Endothelial cell of umbilical vein (primary cell): ENCODE measurements at regions not wholly inside any gene's neighbourhood (a gene's known extent, or its start where the extent isn't known, plus 50 kb on each side); places are given as distances from the start of the nearest gene placed in this dataset.

ENCODE experiments used
- BruUV-seq: library from RNA; stranded (reverse); fragments of 400-500 nt; replicated peaks from 2 replicates; lab custom pipeline; 2021; lab: Mats Ljungman, UMichigan
- CTCF ChIA-PET: fragments of 300-600, 350-600 bp; sonication (Branson Sonifier 250); formaldehyde crosslinking; loops from one replicate; lab custom pipeline; 2021; ENCODE audit warnings: antibody characterized with exemption, inconsistent platforms; lab: Charles Lee
- POLR2A ChIA-PET: fragments of 300-600, 350-600 bp; sonication (Branson Sonifier 250); formaldehyde crosslinking; loops from one replicate; lab custom pipeline; 2021; ENCODE audit warnings: antibody characterized with exemption, inconsistent platforms; lab: Charles Lee
- DNase-seq: peaks from one replicate; pipeline ENCODE4 v3.0.0-alpha.2; 2011; ENCODE audit warnings: low read depth, low spot score
- FAIRE-seq: peaks from 2 replicates; lab custom pipeline; 2011; peaks lifted over from hg19 to GRCh38; lab: Jason Lieb, UNC
- H2AFZ ChIP-seq: 2 replicates; pipeline ENCODE4 v1.6.0; 2012; ENCODE audit warnings: low read depth, low read length, control low read depth, inconsistent platforms
- H3K27ac ChIP-seq: 2 replicates; pipeline ENCODE4 v1.5.1; 2011; ENCODE audit warnings: low read depth, mild to moderate bottlenecking, control low read depth, low read length, moderate library complexity; ENCODE audit not compliant: insufficient read depth
- H3K27me3 ChIP-seq, 2 experiments: 2 replicates each; pipeline versions ENCODE4 v1.6.0 to v1.6.1; 2011; ENCODE audit warnings: low read length in 2 of 2, mixed read lengths in 1 of 2; ENCODE audit not compliant: control insufficient read depth in 2 of 2, insufficient read depth in 2 of 2
- H3K36me3 ChIP-seq, 2 experiments: 2 replicates in 1 of 2; 3 replicates in 1 of 2; pipeline ENCODE4 v1.5.1; 2011; ENCODE audit warnings: low read length in 2 of 2, mild to moderate bottlenecking in 1 of 2, moderate library complexity in 1 of 2; ENCODE audit not compliant: control insufficient read depth in 2 of 2, insufficient read depth in 2 of 2; ENCODE audit errors: extremely low read depth in 1 of 2
- H3K4me1 ChIP-seq: 3 replicates; pipeline ENCODE4 v1.5.1; 2011; ENCODE audit warnings: mild to moderate bottlenecking, low read length; ENCODE audit not compliant: control insufficient read depth, insufficient read depth; ENCODE audit errors: extremely low read depth
- H3K4me2 ChIP-seq: 2 replicates; pipeline ENCODE4 v1.6.1; 2011; ENCODE audit warnings: low read length, control low read depth, mixed read lengths; ENCODE audit not compliant: insufficient read depth
- H3K4me3 ChIP-seq, 3 experiments: fragments of 200-600 bp in 1 of 3; sonication (generic), shearing (Covaris generic) in 1 of 3; replicated peaks in 1 of 3; 2 replicates each; pipeline ENCODE4 v1.5.1; 2011 to 2016; ENCODE audit warnings: control low read depth in 3 of 3, low read length in 3 of 3, mild to moderate bottlenecking in 2 of 3, inconsistent platforms in 1 of 3, low read depth in 1 of 3, moderate library complexity in 1 of 3; ENCODE audit not compliant: insufficient read depth in 1 of 3
- H3K79me2 ChIP-seq: 2 replicates; pipeline ENCODE4 v1.6.0; 2012; ENCODE audit warnings: low read length, inconsistent platforms; ENCODE audit not compliant: control insufficient read depth, insufficient read depth
- H3K9ac ChIP-seq: replicated peaks from 2 replicates; pipeline ENCODE3; 2011; ENCODE audit warnings: low read length, control low read depth; ENCODE audit not compliant: insufficient read depth; ENCODE audit errors: extremely low read depth
- H3K9me1 ChIP-seq: replicated peaks from 3 replicates; pipeline ENCODE4 v1.6.0; 2011; ENCODE audit warnings: mild to moderate bottlenecking, low read length; ENCODE audit not compliant: control insufficient read depth, insufficient read depth; ENCODE audit errors: extremely low read depth
- H3K9me3 ChIP-seq: replicated peaks from 2 replicates; pipeline ENCODE4 v1.5.1; 2012; ENCODE audit warnings: low read length, inconsistent platforms; ENCODE audit not compliant: control insufficient read depth, insufficient read depth
- H4K20me1 ChIP-seq: replicated peaks from 2 replicates; pipeline ENCODE3; 2011; ENCODE audit warnings: mild to moderate bottlenecking, low read length; ENCODE audit not compliant: control insufficient read depth, insufficient read depth; ENCODE audit errors: extremely low read depth
- CTCF ChIP-seq, 2 donors: IDR thresholded peaks; 1 replicate in 1 of 2; 2 replicates in 1 of 2; pipeline ENCODE4 v1.5.1; 2011; ENCODE audit warnings: low read length in 2 of 2, mild to moderate bottlenecking in 2 of 2, moderate library complexity in 2 of 2, control low read depth in 1 of 2, inconsistent platforms in 1 of 2, low read depth in 1 of 2; ENCODE audit not compliant: insufficient read depth in 1 of 2; ENCODE audit errors: extremely low read depth in 1 of 2
- EZH2 ChIP-seq: IDR thresholded peaks from 2 replicates; pipeline ENCODE4 v1.6.1; 2012; ENCODE audit warnings: borderline replicate concordance, low read depth, mild to moderate bottlenecking, moderate library complexity, low read length, inconsistent platforms; ENCODE audit not compliant: severe bottlenecking
- FOS ChIP-seq: IDR thresholded peaks from 2 replicates; pipeline ENCODE4 v1.6.1; 2011; ENCODE audit warnings: mild to moderate bottlenecking, low read length, moderate library complexity, borderline replicate concordance; ENCODE audit not compliant: insufficient read depth
- GATA2 ChIP-seq: IDR thresholded peaks from 2 replicates; pipeline ENCODE4 v1.7.0; 2011; ENCODE audit warnings: low read depth, mild to moderate bottlenecking, moderate library complexity, mixed read lengths, low read length; ENCODE audit not compliant: insufficient read length, insufficient read depth
- JUN ChIP-seq: IDR thresholded peaks from 2 replicates; pipeline ENCODE4 v1.6.1; 2011; ENCODE audit warnings: borderline replicate concordance, low read depth; ENCODE audit not compliant: insufficient read length, insufficient read depth
- MAX ChIP-seq: IDR thresholded peaks from 2 replicates; pipeline ENCODE4 v1.6.1; 2011; ENCODE audit not compliant: insufficient read depth, insufficient read length
- MYC ChIP-seq: IDR thresholded peaks from one replicate; pipeline ENCODE4 v1.6.1; 2011; ENCODE audit warnings: mild to moderate bottlenecking, low read depth, low read length
- POLR2A ChIP-seq: IDR thresholded peaks from 2 replicates; pipeline ENCODE4 v1.6.1; 2012; ENCODE audit warnings: low read depth, mild to moderate bottlenecking, control low read depth, low read length
- POLR2AphosphoS5 ChIP-seq: IDR thresholded peaks from 2 replicates; pipeline ENCODE4 v1.6.1; 2012; ENCODE audit warnings: low read depth, mild to moderate bottlenecking, control low read depth, low read length, moderate library complexity; ENCODE audit not compliant: insufficient read depth
- dilution Hi-C: fragments of 300-500 bp; cut with MboI; formaldehyde crosslinking; loops from one replicate; pipeline ENCODE4 v1.15.0; 2019; ENCODE audit warnings: low sequenced_read_pairs; ENCODE audit not compliant: extremely low pct_ligation_motif_present
- intact Hi-C: fragments of 100-400 bp; cut with micrococcal nuclease; formaldehyde crosslinking; loops from one replicate; pipeline ENCODE4 v1.10.0; 2022

- no peaks in the 10 kb centered on the region for H3K9me3 ChIP-seq
- no peak overlapping the region for H3K9ac ChIP-seq
- TF ChIP-seq EZH2: no peak
- TF ChIP-seq JUN: no peak
- no peak for TF ChIP-seq MYC
- TF ChIP-seq FOS: no peak
- no peak for TF ChIP-seq POLR2A
- TF ChIP-seq MAX: no peak
- TF ChIP-seq GATA2: no peak
- no peak for TF ChIP-seq POLR2AphosphoS5
- TF ChIP-seq CTCF (IDR thresholded peaks at IDR 0.05; ENCODE audit: extremely low read depth in 1 of 2, insufficient read depth in 1 of 2, low read depth in 1 of 2, low read length in 2 of 2): no peak
- no peaks in the 10 kb centered on the region for H4K20me1 ChIP-seq
- H2AFZ ChIP-seq: no peak overlapping the region
- no TSS peak for BruUV-seq
- no peak for FAIRE-seq
- no peak for DNase-seq
- H3K36me3 ChIP-seq: no peaks in the 10 kb centered on the region
- no peaks in the 10 kb centered on the region for H3K79me2 ChIP-seq
- no peaks in the 10 kb centered on the region for H3K9me1 ChIP-seq
- ChIA-PET CTCF (interaction anchor here (2.0 kb wide), 1 partner anchor 297 kb away, joined by 5 read pairs; no protein-coding TSS in a partner anchor), POLR2A (no interaction called here)
- no peaks in the 10 kb centered on the region for H3K4me1 ChIP-seq
- H3K4me3 ChIP-seq: no peak overlapping the region
- no peak overlapping the region for H3K4me2 ChIP-seq
- no peak overlapping the region for H3K27ac ChIP-seq
- intact Hi-C loops: no loop called here
- no peaks in the 10 kb centered on the region for H3K27me3 ChIP-seq
- dilution Hi-C loops: loop anchor here (25.0 kb wide), 1 partner anchor 249 kb away; no protein-coding TSS in a partner anchor
Measured at GRCh38 chr11:25988178-25988577, 343.8 kb upstream of the ANO3 start.
